Fibroblast of skin of abdomen (primary cell): ENCODE measurements at regions not wholly inside any gene's neighbourhood (a gene's known extent, or its start where the extent isn't known, plus 50 kb on each side); places are given as distances from the start of the nearest gene placed in this dataset.
"Not testable (repeated sequence)": the region's sequence is repeated elsewhere in the genome, so short reads cannot be mapped to it uniquely, and the experiment has no call there.

Experiments
- DNase-seq: peaks from one replicate; pipeline ENCODE4 v3.0.0-alpha.2; 2013

DNA sequence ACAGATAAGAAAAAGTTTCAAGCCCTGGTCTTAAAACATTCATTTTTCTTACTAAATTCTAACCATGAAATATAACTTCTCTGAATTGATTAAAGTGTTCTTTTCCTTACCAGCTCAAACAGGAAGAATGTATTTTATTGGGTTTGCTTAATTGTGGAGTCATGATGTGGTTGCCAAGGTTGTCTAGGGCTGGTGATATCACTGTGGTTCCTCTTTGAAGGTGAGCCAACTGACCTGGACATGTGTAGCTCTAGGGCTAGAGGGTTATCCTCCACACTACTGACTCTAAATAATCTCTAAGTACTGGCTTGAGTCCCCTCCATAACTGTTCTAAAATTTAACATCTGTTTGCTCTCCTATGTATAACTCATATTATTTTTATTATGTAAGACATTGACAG is 529.6 kb downstream of the PIK3C3 start:
- DNase-seq = no peak

GRCh38 chr18:42486271-42486670 is 531.2 kb downstream of the PIK3C3 start:
- no peak for DNase-seq

GRCh38 chr18:42508683-42509296 is 553.8 kb downstream of the PIK3C3 start:
- DNase-seq = no peak

DNA sequence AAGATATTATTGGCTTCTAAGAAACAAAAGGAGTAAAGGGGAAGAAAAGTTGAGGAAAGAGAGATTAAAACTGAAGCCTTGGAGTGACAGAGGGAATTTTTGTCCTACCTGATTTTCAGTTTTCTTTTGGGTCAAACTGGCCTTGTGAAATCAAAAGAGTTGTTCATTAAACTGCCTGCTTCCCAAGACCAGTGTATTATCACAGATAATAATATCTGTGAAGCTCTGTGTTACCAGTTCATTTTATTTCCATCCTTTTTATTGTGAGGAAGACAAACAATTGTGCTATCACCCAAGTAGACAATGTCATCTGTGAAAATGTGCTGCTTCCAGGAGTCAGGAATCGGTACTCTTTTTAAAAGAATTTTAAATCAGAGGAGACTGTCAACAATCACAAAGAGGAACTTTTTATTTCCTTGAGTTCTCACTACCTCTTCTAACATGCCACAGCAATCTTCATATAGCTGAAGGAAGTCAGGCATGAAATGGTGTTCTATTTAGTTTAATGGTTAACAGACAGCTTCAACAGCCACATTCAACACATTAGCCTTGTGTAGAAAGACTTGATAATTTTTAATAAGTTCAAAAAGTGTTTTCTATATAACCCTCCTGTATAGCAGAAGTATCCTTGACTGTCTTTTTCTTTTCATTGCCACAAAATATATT is 554.8 kb downstream of the PIK3C3 start:
- DNase-seq = no peak

DNA sequence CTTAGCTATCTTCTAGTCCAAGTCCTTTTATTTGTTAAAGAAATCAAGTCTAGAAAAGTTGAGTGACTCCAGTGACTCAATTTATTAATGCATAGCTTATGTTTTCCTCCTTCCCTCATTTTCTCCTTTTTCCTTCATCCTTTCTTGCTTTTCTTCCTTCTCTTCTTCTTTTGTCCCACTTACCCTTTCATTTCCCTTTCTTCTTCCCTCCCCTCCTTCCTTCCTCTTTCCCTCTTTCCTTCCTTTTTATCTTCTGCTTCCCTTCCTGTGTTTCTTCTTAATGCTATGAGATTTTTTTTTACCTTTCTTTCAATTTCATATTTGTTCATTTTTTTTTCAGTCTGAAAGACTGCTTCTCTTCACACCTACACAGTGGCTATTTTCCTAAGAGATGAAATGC is 555.5 kb downstream of the PIK3C3 start:
- no peak for DNase-seq

- no peak for DNase-seq
Measured at GRCh38 chr18:42513441-42513840, 558.4 kb downstream of the PIK3C3 start.

DNA sequence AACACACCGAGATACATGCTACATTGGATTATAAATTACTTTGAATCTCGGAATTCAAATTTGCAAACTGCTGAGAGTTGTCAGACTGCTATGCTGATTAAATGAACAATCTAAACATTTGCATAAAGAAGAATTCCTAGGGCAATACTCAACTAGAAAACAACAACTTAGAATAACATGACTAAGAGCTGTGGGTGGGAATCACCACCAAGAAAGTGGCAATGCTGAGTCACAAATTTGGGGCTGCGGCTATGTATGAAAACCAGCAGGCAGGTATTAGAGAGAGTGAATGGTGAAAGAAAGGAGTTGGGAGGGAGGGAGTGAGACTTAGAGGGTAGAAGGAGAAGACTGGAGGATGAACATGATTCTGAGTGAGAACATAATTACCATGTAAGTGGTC is 559.5 kb downstream of the PIK3C3 start:
- peak; percentile 21 for DNase-seq

DNA sequence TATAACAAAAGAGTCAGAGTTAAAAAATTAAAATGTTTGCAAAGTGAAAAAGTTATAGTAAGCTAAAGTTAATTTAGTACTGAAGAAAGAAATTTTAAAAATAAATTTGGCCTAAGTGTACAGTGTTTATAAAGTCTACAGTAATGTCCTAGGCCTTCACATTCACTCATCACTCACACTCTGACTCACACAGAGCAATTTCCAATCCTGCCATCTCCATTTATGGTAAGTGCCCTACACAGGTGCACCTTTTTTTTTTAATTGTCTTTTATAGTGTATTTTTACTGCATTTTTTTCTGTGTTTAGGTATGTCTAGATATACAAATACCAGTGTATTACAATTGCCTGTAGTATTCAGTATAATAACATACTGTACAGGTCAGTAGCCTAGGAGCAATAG is 562.9 kb downstream of the PIK3C3 start:
- no peak for DNase-seq

DNA sequence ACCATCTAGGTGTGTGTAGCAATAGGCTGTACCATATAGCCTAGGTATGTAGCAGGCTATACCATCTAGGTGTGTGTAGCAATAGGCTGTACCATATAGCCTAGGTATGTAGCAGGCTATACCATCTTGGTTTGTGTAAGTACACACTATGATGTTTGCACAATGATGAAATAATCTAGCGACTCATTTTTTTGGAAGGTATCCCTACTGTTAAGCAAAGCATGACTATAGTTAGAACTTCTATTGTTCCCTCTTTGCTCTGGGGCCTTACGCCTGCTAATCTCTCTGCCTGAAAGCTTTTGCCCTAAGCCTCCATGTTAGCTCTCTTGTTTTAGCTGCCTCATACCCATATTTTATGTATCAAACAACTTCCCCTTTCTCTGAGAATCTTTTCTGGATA is 563.3 kb downstream of the PIK3C3 start:
- not testable (repeated sequence) for DNase-seq

DNA sequence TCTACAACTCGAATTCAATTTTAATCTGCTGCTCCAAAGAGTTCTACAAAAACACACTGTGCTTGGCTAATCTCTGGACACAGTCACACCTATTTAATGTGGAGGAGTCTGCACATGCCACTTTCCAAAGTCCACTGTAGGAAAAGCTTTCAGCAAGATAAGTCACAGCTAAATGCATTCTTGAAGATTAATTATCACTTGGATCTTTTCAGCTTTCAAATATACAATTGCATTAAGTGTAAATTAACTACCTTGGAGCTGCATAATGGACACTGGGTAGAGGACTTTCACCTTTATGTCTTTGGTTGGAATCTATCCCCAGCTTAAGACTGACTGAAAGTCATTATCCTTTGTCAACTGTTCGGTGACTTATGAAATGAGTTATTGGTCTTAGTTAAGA is 565.1 kb downstream of the PIK3C3 start:
- DNase-seq = no peak

DNA sequence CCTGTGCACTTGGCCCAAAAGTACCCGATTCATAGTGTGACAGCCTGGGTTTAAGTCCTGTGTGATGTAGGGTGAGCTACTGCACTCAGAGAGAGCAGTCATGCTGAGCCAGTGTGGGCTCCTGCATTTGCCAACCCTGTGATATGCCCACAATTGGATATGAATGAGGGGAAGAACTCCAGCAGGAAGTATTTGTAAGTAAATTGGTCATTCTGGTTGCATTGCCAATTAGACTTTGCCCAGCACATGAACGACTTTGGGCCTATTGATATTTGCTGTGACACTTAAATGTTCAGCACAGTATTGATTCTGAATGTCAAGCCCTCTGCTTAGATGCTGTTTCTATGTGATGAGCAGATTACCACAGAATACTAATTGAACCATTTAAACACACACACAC is 570.9 kb downstream of the PIK3C3 start:
- DNase-seq = no peak

DNA sequence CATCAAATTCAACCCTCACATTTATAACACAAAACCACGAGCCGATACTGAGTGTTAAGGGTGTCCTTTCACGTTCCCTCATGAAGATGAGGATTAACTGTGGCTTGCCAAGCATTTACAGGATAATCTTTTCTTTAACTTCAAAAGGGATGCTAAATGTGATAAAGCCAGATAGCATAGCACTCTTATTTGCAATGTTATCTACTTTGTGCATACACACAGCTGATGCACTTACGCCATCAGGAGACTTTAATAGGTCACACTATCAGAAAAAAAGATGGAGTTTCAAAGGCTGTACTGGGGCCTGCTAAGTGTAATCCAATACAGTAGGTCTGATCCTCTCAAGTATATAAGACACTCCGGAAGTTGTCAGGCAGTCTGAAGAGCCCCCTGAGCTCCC is 572.7 kb downstream of the PIK3C3 start:
- no peak for DNase-seq

GRCh38 chr18:42530276-42530675 is 575.2 kb downstream of the PIK3C3 start:
- no peak for DNase-seq

- no peak for DNase-seq
Measured at GRCh38 chr18:42532119-42532518, 577.1 kb downstream of the PIK3C3 start.

- no peak for DNase-seq
Measured at GRCh38 chr18:42533009-42533575, 578.1 kb downstream of the PIK3C3 start.

DNA sequence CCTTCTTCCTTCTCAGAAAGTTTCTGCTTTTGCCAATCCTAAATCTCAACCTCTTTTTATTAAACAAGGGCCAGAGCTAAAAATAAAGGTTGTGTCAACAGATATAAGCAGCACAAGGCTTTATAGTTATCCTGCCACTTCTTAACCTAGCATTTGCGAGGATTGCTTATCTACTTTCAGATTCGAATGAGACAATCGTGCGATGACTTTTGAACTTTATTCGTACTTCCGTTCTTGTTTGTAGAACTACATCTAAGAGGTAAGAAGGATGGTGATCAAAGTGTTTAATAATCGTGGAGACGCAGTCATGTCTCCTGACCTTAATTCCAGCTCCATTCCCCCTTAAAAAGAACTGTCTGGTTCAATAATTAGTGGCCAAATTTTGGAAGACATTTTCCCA is 578.6 kb downstream of the PIK3C3 start:
- no peak for DNase-seq

DNA sequence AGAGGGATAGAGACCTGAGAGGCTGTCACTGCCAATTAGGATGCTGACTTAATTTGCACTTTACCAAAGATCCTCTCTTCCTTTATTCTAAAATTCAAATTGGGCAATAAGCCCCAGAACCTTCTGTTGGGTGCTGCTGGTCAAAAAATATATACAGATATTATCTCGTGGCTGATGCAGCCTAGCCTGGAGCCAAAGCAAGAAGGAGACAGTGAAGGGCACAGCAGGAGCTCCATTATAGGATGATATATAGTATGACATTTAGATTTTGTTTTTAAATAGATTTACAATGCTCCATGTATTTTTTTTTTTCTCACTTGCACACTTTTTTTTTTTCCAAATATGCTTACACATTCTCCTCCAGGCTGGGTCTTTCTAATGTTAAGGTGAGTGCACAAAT is 579.3 kb downstream of the PIK3C3 start:
- DNase-seq = no peak

- no peak for DNase-seq
Measured at GRCh38 chr18:42536442-42536841, 579.0 kb downstream of the RIT2 start.

DNA sequence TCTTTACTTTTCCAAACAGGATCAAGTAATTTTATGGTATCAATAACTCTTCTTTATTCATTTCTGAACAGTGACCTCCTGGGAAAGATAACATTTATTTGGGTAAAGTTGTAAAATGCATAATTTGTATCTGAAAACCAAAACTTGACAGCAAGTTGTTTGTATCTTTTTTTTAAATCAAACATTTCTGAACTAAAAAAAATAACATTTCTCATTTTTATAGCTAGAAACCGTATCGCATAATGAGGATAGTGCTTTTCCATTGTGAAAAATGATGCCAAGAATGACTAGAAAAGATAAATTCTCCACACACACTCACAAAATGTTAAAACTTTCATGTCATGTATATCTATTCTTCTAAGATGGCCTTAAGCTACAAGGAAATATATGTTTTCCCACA is 578.2 kb downstream of the RIT2 start:
- no peak for DNase-seq

GRCh38 chr18:42544901-42545300 is 570.6 kb downstream of the RIT2 start:
- DNase-seq = no peak

GRCh38 chr18:42545825-42546224 is 569.7 kb downstream of the RIT2 start:
- DNase-seq = peak; percentile 55

- no peak for DNase-seq
Measured at GRCh38 chr18:42548493-42548892, 567.0 kb downstream of the RIT2 start.

GRCh38 chr18:42549596-42549995 is 565.9 kb downstream of the RIT2 start:
- DNase-seq = peak; percentile 44

DNA sequence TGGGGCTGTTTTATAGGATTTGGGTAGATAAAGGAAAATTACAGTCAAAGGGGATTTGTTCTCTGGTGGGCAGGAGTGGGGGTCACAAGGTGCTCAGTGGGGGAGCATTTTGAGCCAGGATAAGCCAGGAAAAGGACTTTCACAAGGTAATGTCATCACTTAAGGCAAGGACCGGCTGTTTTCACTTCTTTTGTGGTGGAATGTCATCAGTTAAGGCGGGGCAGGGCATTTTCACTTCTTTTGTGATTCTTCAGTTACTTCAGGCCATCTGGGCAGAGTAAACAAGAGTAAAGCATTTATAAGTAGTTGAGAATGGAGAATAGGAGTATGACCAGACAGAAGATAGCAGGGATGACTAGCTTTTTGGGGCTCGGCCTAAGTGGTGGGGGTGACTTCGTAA is 562.9 kb downstream of the RIT2 start:
- not testable (repeated sequence) for DNase-seq
